HG03521 (cell line): ENCODE measurements at regions not wholly inside any gene's neighbourhood (a gene's known extent, or its start where the extent isn't known, plus 50 kb on each side); places are given as distances from the start of the nearest gene placed in this dataset.

ENCODE experiments used
- ATAC-seq: cut with Tn5 transposase; IDR thresholded peaks from one replicate; pipeline ENCODE4 v1.9.1; 2021; ENCODE audit warnings: mild to moderate bottlenecking, moderate library complexity; ENCODE audit not compliant: unreplicated experiment

DNA sequence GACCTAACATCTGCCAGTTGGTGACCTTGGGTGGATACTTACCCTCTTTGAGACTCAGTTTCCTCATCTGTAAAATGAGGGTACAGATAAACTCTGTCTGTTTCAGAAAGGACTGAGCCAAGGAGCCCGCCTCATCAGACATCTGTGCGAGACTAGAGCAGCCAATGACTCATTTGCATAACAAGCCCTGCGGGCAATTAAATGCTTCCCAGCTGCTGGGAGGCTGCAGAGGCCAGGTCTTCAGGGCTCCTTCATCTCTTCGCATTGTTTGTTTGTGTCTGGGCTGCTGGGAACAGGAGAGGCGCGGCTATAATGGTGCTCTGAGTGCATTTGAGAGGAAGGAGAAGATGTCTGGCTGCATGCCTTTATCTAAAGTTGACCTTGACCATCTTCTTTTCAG lies 85.0 kb downstream of the ADRA2C start:
- no peak for ATAC-seq

DNA sequence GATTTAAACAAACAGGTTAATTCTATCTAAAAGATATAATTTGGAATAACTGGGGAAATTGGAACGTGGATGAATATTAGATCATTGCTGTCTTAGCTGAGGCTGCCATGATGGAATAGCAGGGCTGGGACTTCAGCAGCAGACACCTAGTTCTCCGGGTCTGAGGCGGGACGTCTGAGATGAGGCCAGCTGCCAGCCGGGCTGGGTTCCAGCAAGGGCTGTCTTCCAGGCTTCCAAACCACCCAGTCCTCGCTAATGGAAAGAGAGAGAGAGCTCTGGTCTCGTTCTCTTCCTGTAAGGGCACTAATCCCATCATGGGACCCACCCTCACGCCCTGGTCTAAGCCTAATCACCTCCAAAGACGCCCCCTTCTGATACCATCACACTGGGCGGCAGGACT lies 85.7 kb downstream of the ADRA2C start:
- ATAC-seq, result no peak

DNA sequence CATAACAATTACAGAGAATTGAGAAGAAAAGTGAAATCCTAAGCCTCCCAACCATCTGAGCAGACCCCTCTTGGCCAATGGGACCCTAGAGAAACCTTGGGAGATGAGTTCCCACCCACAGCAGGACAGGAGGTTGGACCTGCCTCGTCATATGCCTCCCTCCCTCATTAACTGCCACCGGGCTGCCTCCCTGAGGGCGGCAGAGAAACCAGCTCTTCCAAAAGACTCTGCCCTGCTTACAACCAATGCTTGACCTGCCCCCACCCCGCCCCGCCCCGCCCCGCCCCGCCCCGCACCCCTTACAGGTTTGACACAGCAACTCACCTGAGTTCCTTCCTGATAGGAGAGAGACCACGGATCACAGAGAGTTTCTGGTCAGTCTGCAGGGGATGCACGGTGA lies 86.1 kb downstream of the ADRA2C start:
- no peak for ATAC-seq

DNA sequence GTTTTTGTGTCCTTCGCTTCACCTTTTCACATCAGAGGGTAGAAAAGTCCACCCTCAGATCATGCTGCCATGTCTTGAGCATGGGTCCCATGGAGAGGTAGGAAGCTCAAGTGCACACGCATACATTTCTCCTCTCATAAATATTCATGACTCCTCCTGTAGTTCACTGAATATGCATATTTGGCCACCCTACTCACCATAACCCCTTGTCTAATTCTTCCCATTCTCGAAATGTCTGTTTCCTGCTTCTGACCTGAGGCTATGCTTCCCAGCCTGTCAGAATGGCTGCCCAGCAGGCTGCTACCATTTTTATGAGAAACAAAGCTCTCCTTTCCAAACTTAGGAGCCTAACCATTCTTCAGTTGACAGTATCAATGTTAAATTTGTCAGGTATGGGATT lies 86.5 kb downstream of the ADRA2C start:
- ATAC-seq, result no peak

DNA sequence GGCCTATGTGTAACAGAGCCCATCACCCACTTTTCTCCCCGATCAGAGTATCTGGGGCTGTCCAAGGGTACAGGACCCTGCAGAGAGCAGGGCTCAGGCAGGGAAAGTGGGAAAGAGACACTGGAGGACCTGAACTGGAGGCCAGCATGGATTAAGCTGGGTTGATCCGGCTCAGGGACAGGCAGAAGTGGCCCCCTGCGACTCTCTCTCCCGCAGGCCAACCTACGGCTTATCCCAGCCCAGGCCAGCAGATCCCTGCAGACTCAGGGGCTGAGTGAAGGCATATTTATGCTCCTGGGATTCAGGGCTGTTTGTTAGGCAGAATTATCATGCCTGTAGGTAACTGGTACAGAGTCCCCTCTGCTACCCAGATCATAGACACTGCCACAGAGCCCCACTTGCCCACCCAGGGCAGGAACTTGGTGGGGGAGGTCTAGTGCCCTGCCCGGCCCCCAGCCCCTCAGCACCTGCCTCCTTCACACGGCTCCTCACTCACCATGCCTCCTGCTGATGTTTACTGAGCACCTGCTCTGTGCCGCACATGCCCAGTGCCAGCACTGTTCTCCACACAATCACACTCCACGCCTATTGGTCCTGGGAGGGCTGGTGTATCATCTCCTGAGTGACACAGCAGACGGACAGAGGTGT lies 87.3 kb downstream of the ADRA2C start:
- ATAC-seq, result no peak

DNA sequence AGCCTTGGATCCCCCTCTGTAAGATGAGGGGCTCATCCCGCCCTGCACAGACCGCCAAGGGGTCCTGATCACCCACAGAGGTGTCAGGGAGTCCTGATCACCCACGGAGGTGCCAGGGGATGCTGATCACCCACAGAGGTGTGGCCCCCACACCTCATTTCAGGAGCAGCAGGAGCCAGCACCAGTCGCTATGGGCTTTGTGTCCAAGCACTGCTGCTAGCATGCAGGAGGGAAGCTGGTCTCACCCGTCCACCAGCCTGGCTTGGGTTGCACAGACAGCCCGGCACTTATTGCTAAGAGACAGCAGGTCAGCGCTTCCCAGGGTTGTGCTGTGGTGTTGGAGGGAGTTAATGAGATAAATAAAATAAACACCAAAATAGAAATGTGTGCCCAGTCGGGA lies 88.5 kb downstream of the ADRA2C start:
- ATAC-seq, result no peak

DNA sequence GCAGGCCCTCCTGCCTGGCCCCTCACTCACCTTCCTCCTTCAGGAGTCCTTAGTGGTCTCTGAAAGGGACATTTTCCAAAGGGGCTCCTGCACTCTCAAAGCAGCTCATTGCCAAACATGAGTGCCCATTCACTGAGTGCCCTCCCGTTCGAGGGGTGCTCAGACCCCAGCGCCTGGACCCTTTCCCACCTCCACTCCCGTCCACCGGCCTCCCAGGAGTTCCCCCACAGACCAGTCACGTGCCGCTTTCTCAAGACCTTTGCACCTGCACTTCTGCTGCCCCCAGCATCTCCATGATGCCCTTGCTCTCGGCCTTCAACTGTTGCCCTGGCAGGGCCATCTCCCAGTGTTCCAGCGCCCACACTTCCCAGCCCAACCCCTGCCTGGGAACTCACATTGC lies 89.5 kb downstream of the ADRA2C start:
- ATAC-seq, result no peak

DNA sequence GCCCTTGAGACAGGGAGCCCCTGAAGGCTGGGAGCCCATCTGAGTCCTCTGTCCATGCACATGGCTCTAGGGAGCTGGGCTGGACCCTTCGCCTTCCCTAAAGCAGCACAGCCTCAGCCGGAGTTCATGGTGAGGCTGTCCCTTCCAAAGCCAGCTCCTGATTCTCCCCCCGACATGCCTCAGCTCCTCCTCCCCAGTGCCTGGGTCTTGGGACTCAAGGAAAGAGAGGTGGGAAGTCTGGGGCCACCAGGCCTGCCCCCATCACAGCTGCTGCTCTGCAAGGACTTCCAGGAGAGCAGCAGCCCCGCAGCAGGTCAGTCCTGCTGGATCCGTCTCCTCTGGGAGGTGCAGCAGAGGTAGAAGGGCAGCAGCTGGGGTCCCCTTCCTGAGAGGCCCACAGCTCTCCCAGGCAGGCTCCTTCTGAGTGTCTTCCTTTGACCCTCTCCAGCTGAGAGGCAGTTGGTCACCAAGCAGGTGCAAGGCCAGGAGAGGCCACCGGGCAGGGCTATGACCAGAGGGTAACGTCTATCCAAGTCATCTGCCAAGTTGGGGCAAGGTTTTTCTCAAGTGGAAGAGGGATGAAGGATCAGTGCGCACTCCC lies 90.5 kb downstream of the ADRA2C start:
- no peak for ATAC-seq

DNA sequence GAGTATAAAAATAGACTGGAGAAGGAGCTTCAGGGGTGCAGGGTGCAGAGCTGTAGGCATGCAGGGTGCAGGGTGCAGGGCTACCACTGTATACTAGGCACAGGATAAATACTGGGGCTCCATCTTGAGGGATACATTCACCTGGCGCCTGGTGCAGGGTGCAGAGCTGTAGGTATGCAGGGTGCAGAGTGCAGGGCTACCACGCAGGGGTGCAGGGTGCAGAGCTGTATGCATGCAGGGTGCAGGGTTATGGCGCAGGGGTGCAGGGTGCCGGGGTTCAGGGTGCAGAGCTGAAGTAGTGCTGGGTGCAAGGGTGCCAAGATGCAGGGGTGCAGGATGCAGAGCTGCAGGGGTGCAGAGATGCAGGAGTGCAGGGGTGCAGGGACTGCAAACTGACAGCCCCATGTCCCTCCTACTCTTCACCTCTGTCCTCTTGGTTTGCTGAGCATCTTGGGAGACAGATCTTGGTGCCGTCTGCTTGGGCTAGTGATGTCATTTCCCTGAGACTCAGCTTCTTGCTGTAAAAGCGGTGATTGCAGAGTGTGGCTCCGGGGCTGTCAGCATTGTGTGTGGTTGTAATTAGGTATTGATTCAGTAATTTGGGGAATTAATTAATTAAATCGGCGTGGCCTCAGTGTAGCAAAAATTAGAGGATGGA lies 91.2 kb downstream of the ADRA2C start:
- no peak for ATAC-seq

DNA sequence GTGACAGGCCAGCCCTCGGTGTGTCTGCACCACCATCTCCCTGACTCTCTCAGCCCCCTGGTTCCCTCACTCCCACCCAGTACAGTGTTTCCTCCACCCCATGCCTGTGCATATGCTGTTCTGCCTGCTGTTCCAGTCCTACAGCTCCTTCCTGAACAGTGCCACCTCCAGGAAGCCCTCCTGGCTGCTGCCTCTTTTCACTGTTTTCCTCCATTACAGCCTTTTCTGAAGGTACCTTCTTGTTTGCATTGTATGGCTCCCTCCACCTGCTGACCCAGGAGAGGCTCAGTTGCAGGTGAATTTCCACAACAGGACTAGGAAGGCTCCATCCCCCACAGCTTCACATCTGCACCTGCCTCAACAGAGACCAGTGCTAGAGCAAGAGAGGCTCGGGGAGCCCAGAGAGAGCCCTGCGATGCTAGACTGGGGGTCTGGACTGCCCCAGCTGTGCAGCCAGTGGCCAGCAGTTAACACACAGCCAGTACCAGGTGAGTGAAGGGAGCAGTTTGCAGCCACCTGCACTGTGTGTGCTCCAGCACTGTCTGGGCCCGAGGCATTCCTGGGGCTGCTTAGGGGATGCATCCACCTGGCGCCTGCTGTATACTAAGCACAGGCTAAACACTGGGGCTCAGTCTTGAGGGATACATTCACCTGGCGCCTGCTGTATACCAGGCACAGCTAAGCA lies 92.0 kb downstream of the ADRA2C start:
- ATAC-seq, result no peak

DNA sequence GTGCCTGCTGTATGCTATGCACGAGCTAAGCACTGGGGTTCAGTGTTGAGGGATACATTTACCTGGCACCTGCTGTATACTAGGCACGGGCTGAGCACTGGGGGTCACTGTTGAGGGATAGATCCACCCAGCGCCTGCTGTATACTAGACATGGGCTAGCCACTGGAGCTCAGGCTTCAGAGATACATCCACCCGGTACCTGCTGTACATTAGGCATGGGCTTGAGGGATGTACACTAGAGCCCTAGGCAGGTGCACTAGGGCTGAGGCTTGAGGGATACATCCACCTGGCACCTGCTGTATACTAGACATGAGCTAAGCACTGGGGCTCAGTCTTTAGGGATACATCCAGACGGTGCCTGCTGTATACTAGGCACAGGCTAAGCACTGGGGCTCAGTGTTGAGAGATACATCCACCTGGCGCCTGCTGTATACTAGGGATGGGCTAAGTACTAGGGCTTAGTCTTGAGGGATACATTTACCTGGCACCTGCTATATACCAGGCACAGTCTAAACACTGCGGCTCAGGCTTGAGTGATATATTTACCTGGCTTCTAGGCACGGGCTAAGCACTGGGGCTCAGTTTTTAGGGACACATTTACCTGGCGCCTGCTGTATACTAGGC lies 92.7 kb downstream of the ADRA2C start:
- ATAC-seq, result no peak

DNA sequence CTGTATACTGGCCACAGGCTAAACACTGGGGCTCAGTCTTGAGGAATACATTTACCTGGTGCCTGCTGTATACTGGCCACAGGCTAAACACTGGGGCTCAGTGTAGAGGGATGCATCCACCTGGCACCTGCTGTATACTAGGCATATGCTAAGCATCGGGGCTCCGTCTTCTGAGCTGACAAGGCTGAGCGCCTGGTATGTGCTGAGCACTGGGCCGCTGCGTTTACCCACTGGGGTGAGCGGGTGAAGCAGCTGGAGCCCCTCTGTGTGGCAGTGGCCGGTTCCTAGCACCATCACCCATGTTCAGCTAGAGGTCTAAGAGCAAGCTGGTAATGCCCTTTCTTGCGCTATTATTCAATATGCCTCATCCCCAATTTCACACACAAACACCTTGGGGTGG lies 93.4 kb downstream of the ADRA2C start:
- no peak for ATAC-seq

DNA sequence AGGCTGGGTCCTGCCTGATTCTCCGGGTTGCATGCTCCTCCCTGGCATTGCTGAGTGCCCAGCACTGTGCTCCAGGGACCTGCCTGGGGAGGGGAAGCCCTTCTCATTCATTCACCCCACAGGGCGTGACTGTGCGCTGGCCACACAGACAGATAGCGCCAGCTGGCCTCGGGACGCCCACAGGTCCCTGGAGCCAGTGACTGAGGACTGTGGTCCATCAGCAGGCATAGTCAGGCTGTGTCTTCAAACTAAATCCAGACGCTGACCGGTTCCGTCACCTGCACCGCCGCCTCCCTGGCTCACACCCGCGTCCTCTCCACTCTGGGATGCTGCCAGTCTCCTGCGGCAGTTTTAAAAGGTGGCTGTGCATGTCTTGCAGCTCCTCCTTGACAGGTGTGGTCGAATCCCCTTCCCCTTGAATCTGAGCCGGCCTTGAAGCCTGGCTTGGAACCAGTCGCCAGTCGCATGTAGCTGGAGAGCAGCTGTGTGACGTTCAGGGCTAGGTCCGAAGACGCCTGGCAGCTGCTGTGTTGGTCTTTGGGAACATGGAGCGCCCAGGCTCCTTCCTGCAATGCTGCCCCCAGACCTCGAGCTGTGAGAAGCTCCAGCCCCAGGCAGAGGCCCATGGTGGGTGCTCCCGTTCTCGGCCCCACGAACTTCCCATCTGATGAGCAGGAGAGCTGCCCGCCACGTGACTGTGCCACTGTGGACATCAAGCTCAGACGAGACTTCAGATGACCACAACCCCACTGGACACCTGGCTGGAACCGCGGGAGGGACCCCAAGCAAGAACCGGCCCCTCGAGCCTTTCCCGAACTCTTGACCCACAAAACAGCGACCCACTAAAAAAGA lies 94.1 kb downstream of the ADRA2C start:
- no peak for ATAC-seq

DNA sequence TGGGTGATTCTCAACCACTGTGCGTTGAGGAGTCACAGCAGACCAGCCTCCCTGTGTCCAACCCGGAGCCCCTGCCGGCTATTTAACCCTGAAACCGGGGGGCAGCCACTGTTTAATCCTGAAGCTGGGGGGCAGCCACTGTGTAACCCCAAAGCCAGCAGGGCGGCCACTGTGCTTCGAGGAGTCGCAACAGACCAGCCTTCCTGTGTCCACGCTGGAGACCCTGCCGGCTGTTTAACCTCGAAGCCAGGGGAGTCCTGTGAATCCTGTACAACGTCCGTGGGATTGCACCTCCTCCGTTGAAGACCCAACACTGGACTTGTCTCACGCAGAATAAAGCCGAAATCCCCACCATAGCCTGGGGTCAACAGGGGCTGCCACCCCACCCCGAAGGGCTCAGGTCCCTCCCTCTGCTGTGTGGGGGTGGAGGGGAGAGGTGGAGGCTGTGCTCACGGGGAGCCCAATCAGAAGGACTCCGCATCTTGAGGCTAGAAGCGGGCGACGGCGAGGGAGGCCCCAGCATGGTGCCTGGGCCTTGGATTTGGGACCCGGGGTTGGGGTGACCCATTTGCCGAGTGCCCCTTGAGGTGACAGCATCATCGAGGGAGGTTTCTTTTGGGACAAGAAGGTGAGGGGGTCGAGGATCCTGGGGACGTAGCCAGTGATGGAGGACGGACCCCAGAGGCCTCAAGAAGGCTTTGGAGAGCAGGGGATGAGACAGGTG lies 94.9 kb downstream of the ADRA2C start:
- no peak for ATAC-seq

DNA sequence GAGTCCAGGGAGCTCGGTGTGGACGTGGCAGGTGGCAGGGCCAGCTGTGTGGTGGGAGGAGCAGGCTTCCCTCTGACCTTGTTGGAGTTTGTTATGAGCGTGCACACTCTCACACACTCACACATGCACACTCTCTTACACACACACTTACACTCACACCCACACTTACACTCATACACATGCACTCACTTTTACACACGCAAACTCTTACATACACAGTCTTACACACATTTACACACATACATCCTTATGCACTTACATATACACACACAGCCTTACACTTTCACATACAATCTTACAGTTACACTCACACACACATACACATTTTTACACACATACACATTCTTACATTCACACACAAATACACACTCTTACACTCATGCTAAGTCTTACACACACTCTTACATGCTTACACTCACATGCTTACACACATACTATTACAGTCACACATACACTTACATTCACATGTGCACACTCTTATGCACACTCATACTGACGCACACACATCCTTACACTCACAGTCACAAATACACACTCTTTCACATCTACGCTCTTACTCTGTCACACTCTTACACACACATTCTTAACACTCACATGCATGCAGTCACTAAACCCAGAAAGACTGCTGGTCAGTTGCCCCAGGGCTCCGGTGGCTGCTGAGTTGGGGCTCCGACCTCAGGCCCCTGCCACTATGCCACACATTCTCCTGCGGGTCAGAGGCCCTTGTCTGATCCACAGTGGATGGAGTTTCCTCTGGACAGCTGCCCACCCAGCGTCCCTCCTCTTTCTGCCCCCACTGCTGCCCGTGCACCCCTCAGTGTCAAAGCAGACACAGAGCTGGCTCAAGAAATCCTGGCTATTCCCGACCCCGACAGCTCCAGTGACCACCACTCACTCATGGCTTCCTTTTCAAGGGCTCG lies 95.8 kb downstream of the ADRA2C start:
- ATAC-seq, result no peak

DNA sequence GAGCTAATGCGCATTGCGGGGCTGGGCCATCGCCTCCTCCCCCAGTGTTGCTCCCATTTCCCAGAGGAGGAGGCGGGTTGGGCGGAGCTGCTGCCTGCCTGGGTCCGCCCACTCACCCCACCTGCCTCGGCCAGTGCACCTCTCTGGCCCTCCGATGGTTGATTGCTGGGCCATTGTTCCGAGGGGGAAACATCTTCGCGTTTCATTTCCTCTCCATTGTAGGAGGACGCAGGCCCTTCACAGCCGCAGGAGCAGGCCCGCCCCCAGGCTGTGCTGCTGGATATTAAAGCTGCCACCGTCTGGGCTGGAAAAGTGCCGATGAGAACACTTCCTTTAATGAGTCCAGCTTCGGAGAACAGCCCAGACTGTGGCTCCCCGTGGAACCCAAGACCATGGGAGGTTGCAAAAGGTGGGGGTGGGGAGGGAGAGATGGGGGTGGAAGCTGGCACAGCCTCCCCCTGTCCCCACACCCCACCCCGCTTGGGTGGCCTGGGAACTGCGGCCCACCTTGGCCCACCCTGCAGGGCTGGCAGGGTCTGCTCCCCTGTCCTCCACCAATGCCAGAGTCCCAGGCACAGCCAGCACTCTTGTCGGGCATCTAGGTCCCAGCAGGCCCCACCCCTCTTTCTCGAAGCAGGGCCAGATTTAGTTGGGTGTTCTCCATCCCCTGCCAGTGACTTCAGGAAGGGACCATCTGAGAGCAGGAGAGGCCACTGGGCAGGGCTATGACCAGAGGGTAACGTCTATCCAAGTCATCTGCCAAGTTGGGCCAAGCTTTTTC lies 96.6 kb downstream of the ADRA2C start:
- ATAC-seq, result no peak

DNA sequence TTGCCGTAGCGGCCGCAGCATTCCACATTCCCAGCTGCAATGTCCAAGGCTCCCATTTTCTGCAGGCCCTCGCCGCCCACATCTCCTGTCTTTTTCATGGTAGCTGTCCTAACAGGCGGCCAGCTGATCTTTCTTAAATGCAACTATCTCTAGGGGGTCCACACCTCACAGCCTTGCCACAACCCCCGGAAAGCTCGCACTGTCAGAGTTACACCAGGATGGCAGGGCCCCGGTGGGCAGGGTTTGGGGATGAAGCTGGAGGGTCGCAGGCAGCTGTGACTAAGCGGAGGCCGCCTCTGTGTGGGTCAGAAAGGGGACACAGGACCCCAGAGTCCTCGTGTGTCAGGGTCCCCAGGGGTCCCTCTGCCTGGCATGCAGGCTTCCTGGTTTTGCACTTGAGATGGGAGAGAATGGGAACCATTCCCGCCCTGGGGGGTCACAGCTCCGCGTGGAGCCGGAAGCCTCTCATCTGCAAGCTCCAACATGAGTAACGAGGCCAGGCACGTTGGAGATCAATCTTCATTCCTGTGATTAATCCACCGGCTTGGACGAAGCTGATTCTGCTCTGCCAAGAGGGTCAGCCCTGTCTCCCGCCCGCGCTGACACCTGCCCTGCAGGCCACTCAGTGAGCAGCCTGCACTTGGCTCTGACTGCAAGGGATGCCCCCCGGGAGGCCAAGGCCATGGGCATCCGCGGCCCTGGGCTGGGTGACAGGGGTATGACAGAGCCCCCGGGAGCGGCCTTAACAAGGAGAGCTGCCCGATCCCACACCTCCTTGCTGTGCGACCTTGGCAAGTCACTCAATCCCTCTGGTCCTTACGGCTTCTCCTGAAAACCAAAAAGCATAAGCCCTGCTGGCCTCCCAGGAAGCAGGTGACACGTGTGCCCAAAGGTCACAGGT lies 97.9 kb downstream of the ADRA2C start:
- no peak for ATAC-seq
